Stimulated activated CD8-positive, alpha-beta memory T cell treated with anti-CD3 and anti-CD28 coated beads, Interleukin-4, amount 100 ng/mL, for 48 hours (primary cell): ENCODE measurements at regions not wholly inside any gene's neighbourhood (a gene's known extent, or its start where the extent isn't known, plus 50 kb on each side); places are given as distances from the start of the nearest gene placed in this dataset.

Experiments used
- DNase-seq: peaks from one replicate; pipeline ENCODE4 v3.0.0-alpha.2; 2020

DNA sequence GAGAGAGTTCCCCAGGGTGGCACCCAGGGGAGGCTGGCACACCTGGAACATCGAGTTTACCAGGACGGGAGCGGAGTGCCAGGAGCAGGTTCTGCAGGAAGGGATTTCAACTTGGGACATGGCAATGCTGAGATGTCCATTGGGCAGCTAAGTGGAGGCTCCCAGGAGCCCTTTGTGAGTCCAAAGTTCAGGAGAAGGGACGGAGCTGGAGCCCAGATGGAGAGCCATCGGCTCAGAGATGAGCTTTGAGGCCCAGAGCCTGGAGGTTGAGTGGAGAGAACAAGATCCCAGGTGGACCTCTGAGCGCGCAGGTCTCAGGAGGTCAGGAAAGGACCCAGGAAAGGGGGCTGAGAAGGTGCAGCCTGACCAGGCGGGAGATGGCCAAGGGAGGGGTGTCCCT is 67.5 kb upstream of the AFDN start:
- no peak for DNase-seq

DNA sequence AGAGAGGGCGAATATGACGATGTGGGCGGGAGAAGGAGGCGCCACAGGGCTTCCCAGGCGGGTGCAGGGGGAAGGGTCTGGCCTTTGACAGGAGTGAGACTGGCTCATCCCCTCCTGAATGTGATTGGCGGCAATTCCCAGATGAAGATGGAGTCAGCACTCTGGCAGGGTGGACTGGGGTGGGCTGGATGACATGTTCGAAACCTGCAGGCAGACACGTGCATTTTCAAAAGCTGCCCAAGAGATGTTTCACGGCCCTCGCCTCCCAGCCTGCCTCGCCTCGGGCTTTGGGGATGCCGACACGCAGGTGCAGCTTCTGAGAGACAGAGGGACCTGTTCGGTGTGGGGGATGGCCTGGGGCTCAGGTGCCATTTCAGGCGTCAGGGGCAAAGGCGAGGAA is 66.8 kb upstream of the AFDN start:
- no peak for DNase-seq

DNA sequence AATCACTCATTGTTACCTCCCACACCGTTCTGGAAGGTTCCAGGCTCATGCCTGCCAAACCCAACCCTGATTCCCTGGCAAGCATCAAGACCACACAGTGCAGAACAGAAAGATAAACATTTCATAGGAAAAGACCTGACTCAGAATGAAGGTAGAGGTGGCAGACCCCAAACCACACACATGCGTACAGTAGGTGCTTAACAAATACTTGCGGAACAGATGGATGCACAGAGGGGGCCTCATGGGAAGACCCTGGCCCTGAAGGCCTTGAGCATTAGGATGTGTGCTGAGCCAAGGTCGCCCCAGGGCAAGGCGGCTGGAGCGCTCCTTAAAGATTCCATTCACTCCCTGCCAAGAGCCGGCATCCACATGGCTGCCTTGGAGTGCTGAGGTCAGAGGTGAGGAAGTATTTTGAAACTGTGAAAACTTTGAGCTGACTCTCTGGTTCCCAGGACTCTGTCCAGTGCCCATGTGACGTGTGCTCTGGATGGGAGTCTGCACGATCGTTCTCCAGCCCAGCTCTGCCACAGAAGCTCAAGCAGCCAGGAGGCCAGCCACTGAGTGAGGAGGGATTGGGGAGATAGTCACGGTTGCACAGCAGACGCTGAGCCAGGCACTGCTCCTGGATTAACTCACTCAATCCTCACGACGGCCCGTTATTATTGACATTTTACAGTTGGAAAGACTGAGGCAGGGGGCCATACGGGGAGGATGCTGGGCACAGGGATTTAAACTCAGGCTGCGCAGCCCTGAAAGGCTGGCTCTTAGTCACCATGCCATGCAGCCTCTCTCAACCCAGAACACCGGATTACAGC is 65.5 kb upstream of the AFDN start:
- DNase-seq: no peak

DNA sequence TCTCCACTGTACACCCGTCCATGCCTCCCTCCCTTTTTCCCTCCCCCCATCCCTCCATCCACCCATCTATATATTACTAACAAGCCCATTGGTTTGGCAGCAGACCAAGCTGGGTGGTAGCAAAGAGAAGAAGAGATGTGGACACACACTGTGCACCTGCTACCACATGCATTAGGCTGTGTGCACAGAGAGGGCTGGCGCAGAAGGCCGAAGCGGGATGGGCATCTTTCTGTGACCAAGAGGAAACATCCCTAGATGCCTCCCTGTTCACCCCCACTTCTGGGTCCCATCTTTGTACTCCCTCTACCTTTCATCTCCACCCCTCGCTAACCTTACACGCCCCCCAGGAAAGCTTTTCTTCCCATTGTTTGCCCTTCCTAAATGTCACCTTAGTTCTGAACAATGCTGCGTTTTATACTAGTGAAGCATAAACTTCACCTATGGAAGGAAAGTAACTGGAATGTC is 64.9 kb upstream of the AFDN start:
- no peak for DNase-seq

DNA sequence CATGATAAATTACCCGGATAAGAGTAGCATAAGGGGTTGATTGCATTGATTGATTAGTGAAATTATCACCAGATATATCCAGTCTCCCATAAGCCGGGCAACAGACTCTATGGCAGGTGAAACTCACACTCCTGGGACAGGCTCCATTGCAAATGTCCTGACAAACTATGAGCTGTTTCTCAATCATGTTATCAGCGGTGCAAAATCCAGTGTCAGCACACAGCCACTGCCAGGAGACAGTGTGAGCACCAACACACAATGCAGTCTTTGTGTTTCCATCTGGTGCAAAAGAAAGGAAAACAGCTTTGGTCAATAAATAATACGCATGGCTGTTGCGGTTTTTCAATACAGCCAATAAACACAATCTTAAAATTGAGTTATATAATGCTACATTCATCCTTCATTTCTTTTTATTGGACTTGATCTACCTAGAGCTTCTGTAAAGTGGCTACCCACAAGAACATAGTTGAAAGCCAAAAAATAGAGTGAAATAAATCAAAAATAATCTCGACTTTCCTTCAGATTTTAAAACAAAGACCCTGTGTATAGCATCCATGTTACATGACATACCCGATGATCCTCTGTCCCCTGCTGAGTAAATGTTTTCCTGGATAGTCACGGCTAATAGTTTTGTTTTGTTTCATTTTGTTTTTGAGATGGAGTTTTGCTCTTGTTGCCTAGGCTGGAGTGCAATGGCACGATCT is 64.3 kb upstream of the AFDN start:
- DNase-seq: no peak

DNA sequence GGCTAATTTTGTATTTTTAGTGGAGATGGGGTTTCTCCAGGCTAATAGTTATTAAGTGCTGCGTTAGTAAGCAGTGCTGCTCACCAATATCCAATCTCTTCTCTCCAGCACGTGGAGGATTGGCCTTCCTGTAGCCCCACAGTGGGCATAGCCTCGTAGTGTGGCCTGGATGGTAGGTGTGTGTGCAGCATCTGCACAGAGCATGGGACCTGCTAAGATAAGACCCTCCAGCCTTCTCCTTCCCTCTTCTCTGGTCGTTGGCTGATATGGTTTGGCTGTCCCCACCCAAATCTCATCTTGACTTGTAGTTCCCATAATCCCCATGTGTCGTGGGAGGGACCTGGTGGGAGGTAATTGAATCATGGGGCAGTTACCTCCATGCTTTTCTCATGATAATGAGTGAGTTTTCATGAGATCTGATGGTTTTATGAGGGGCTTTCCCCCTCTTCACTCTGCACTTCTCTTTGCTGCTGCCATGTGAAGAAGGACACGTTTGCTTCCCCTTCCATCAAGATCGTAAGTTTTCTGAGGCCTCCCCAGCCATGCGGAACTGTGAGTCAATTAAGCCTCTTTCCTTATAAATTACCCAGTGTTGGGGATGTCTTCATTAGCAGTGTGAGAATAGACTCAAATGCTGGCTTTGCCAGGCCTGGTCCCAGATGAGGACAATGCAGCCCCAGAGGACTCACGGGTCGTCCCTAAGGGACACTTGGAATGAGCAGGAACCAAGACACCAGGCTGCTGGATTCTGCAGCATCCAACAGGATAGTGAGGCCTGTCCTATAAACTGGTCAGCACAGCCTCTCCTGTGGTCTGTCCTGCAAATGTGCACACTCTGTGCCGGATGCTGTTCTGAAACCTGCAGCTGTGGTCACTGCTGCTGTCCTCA is 63.4 kb upstream of the AFDN start:
- DNase-seq: no peak

DNA sequence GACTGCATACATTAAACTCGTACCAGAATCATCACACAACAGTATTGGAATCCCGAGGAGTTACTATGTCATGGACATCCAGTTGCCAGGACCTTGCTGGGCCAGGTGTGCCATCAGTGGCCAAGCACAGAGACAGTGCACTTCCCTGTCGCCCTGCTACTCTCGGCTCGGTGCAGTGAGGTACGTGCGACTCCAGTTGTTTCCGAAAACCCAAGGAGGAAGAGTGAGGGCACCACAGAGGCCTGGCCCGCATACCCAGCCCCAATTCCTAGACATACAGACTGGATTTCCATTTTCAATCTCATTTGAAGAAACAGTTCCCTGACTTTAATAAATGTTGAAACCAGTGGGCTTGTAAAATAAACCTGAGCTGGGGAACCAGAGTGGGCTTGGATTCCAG is 62.5 kb upstream of the AFDN start:
- DNase-seq: no peak

DNA sequence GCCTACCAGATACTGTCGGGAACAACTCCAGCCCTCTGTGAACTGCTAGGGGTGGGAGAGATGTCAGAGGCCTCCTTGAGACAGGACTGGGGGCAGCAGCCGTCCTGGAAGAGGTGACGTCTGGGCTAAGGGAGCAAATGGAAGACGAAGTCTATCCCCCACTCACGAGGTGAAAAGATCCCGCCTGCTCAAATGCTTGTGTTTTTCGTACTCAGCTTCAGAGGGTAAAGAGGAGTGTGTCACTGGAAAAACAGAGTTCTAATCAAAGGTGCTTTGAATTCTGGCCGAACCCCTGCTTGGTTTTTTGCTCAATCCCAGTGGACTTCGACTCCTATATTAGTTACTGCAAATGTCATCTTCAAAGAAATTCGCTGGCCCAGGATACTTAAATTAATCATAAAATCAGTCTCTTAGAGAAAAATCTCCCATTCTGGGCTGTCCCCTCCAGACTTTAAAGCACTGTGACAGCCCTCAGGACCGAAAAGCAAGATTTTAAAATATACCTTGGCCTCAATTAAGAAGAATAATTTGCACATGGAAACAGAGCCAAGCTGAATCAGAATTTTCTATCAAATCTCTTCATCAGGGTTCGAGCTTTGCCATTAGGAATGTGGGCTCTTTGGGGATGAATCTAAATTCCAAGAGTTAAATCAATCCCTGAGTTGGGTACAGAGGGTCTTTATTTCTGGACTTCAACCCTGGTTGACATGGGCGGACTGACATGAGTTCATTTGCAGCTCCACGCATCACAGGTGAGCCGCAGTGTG is 61.8 kb upstream of the AFDN start:
- no peak for DNase-seq

DNA sequence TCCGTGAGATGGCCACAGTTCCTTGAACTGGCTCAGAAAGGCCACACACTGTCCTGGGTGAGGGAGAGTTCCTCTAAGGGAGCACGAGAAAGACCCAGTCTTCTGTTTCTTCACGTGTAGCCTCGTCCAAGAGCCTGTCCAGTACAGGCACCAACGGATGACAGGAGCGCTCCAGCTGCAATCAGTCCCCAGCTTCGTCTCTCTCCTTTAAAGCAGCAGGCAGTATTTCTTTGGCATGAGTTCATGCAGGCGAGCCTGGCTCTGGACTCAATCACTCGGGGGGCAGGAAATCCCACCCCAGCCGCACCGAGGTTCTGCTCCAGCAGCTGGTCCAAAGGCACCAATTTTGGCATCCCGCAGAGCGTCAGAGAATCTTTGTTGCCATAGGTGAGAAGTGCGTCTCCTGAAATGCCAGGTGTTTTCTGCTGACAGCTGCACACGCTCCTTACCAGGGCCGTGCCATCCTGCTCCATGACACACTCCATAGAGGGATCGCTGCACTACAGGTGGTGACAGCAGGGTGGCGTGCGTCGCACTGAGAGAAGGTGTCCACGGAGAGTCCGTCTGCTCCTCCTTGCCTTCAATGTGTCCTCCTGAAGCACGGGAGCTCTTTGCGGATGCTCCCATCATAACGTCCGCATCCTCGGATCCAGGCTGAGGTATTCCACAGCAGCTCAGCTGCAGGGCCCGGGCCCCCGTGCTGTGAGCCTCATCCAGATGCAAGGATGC is 59.6 kb upstream of the AFDN start:
- DNase-seq: no peak

DNA sequence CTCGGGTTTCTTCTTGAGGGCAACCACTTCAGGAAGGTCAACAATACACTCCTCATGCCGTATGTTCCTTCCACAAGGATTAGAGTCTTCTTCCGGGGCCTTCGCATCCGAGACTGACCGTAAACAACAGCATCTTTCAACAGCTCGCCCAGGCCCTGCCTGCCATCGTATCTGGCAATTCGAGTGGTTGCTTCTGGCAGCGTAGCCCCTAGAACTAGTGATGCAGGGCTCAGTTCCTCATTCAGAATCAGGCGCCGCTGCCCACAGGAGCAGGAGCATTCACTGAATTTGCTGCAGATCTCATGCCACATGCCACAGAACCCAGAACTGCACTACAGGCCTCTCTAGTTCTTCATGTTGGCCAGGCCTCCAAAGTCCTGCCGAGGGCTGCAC is 59.0 kb upstream of the AFDN start:
- DNase-seq: no peak

DNA sequence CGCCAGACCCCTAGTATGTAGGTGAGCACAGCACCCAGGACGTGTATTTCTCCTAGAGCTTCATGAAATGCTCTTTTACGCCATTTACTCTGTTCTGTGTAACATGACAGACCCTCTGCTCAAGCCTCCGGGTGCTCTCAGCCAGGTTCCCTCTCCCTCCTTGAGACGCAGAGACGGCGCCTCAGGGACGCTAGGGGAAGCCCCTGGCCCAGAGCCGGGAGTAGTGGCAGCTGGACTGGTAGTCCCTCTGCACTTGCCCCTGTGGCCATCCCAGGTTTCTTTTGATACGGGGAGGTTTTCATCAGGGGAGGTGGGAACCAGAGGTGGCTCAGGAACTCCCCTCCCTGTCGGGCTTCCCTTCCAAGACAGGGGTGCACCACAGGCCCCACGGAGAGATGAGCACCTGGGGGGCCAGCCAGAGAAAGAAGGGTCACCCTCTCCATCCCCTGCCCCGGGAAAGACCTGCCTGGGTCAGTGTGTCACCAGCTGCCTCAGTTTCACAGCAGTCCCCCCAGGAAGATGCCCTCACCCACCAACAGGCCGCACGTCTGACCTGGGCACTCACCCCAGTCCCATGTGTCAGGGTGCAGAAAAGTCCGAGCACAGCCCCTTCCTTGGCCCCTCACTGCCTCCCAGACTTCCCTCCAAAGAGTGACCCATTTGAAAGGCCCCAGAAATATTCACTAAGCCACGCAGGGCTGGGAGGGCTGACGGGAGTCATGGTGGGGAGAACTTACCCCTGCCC is 58.1 kb upstream of the AFDN start:
- no peak for DNase-seq

DNA sequence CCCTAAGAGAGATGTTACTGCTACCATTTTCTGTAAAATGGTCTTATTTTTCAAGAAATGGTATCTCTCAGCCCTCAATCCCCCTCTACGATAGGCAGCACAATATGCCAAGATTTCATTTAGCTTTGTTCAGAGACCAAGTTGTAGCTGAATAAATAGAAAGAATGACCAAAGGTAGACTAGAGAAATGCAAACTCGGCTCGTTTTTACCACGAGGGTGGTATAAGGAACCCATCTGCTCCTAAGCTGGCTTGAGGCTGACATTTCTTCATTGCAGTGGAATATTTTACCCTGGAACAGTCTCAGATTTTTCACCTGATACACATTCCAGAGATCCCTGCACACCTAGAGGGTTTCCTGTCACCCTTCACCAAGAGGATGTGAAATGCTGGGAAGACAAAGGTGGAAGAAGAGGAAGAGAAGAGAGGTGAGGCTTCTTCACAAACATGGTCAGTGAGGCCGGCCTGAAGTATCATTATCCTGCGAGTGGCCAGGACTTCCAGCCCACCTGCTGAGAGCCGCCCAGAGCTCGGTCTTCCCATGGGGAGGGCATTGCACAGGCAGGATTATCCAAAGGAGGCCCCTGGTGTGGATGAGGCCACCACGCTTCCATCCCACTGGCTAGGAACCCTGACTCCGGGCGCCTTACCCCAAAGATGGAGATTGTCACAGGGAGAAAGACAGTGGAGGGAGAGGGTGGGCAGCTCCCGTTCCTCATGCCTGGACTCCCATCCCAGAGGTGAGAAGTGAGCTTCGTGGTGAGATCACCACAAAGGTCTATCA is 57.1 kb upstream of the AFDN start:
- DNase-seq: no peak

DNA sequence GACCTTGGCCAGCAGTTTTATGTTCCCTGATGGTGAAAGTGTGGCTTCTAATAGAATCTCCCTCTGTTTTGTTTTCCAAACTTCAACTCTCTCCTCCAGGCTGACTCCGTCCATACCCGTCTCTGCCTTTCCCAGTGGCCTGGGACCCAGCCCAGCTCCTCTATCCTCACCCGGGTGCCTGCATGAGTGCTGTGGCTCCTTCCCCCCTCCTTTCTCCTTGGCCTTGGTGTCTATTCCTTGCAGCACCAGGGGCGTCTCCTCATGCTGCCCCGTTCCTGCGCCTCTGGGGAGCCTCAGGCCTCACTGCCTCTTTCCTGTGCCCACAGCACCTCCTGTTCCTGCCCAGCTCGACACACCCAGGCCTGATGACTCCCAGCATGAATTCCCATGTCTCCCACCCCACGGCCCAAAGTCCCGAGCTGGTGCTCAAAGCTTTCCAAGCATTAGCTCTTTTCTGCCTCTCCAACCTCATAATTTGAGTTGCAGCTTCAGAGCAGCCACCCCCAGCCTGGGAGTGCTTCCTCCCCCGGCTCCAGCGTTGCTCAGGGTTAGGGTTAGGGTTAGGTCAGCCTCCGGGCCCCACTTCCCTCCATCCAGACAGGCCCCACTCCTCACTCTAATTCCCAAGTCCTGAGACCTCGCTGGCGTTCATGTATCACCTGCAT is 56.3 kb upstream of the AFDN start:
- DNase-seq: no peak

DNA sequence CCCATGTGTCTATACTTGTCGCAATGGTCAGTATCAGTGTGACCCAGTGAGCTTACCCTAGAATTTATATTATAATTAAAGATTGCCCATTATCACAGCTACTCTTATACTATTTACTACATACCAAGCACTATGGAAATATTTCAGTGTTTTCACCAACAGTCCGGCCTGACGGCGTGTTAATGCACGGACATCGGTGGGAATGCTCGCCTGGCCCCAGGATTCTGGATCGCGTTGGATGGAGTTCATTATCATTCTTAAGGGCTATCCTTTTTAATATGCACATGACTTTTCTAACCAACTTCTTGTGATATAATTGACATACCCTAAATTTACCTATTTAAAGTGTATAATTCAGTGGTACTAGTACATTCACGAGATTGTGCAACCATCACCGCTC is 51.8 kb upstream of the AFDN start:
- DNase-seq: no peak

DNA sequence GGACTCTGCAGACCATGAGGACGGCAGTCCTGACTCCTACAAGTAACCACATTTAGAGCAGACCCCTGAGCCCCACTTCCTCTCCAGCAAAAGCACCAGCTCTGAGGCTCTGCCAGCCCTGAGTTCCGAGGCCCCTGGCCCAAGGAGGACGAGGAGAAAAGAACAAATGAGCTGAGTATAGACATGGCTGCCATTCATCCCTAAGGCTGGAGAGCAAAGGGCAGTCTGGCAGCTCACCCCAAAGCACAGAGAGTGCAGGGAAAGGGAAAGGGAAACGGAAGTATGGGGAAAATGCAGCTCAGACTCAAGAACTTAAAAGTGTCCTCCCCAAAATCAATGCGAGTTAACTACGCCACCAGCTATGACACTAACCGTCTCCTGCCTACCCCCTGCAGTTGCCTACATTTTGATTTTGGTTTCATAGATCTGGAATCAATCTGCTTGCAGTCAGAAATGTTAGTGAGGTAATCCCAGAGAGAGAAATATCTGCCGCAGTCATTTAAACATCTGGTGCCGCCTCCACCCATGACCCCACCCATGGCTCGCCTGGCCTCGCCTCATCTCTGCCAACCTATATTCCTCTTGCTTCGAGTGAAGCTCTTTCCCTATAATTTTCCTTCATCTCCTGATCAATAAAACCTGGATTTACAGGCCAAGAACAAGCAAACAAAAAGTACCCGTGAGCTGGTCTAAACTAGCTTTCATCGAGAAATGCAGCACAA is 49.6 kb upstream of the AFDN start:
- no peak for DNase-seq
